ENCODE measurements at regions not wholly inside any gene's neighbourhood (a gene's known extent, or its start where the extent isn't known, plus 50 kb on each side); places are given as distances from the start of the nearest gene placed in this dataset.

DNA sequence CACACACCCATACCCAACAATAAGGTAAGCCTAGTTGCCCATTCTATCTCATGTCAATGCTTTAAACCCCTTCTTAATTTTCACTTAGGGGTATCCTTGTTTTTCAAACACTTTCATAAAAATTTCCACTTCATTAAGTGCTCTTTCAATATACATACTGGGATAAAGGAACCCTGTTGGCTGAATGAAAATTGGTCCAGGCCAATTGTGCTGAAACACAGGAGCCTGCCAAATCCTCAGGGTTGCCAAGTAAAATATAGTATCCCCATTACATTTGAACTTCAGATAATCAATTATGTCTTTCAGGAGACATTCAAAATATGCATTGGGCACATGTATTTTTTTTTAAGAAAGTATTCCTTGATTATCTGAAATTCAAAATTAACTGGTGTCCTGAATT is 1131.1 kb downstream of the SLITRK1 start:
- Histone ChIP-seq H3K4me1 (ENCODE audit: control insufficient read depth in 4 of 4, insufficient read depth in 4 of 4, low read length in 3 of 4) (no peaks in the 10 kb centered on the region), H3K27ac (ENCODE audit: low read depth in 1 of 2, low read length in 2 of 2) (no peak overlapping the region), H3K36me3 (ENCODE audit: control insufficient read depth in 4 of 4, insufficient read depth in 3 of 4, low read depth in 1 of 4, low read length in 3 of 4) (no peaks in the 10 kb centered on the region), H3K4me3 (ENCODE audit: low read depth in 1 of 3, low read length in 3 of 3) (no peak overlapping the region), H3K9ac (ENCODE audit: low read depth in 1 of 2, low read length in 2 of 2) (no peak overlapping the region), H3K9me3 (ENCODE audit: control insufficient read depth in 4 of 4, low read length in 3 of 4) (no peaks in the 10 kb centered on the region), H3K27me3 (ENCODE audit: control insufficient read depth in 4 of 4, insufficient read depth in 4 of 4, low read length in 3 of 4) (no peaks in the 10 kb centered on the region)
- no peak for TF ChIP-seq GABPA (IDR thresholded peaks at IDR 0.05 in 1 of 2, conservative IDR thresholded peaks at IDR 0.05 in 1 of 2)
- no peak for TF ChIP-seq HNF4A (conservative IDR thresholded peaks at IDR 0.05)
- no peak for TF ChIP-seq FOXA1 (IDR thresholded peaks at IDR 0.05)
- TF ChIP-seq, protein P1, sequence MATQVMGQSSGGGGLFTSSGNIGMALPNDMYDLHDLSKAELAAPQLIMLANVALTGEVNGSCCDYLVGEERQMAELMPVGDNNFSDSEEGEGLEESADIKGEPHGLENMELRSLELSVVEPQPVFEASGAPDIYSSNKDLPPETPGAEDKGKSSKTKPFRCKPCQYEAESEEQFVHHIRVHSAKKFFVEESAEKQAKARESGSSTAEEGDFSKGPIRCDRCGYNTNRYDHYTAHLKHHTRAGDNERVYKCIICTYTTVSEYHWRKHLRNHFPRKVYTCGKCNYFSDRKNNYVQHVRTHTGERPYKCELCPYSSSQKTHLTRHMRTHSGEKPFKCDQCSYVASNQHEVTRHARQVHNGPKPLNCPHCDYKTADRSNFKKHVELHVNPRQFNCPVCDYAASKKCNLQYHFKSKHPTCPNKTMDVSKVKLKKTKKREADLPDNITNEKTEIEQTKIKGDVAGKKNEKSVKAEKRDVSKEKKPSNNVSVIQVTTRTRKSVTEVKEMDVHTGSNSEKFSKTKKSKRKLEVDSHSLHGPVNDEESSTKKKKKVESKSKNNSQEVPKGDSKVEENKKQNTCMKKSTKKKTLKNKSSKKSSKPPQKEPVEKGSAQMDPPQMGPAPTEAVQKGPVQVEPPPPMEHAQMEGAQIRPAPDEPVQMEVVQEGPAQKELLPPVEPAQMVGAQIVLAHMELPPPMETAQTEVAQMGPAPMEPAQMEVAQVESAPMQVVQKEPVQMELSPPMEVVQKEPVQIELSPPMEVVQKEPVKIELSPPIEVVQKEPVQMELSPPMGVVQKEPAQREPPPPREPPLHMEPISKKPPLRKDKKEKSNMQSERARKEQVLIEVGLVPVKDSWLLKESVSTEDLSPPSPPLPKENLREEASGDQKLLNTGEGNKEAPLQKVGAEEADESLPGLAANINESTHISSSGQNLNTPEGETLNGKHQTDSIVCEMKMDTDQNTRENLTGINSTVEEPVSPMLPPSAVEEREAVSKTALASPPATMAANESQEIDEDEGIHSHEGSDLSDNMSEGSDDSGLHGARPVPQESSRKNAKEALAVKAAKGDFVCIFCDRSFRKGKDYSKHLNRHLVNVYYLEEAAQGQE (IDR thresholded peaks at IDR 0.05): no peak
- no peak for TF ChIP-seq RXRA (IDR thresholded peaks at IDR 0.05)
- no peak for TF ChIP-seq SP1 (IDR thresholded peaks at IDR 0.05)
- no peak for TF ChIP-seq YY1 (IDR thresholded peaks at IDR 0.05)
- TF ChIP-seq, protein P2, sequence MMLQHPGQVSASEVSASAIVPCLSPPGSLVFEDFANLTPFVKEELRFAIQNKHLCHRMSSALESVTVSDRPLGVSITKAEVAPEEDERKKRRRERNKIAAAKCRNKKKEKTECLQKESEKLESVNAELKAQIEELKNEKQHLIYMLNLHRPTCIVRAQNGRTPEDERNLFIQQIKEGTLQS (IDR thresholded peaks at IDR 0.05): no peak
- TF ChIP-seq CTCF (IDR thresholded peaks at IDR 0.05; ENCODE audit: low read depth, low read length, missing input control): no peak
- no peak for TF ChIP-seq TAF1 (conservative IDR thresholded peaks at IDR 0.05)
- no peak for TF ChIP-seq RAD21 (IDR thresholded peaks at IDR 0.05)
- TF ChIP-seq JUND (IDR thresholded peaks at IDR 0.05): no peak
- TF ChIP-seq NR2F2 (IDR thresholded peaks at IDR 0.05): no peak
- TF ChIP-seq HNF4G (IDR thresholded peaks at IDR 0.05): no peak
- TF ChIP-seq, protein P3, sequence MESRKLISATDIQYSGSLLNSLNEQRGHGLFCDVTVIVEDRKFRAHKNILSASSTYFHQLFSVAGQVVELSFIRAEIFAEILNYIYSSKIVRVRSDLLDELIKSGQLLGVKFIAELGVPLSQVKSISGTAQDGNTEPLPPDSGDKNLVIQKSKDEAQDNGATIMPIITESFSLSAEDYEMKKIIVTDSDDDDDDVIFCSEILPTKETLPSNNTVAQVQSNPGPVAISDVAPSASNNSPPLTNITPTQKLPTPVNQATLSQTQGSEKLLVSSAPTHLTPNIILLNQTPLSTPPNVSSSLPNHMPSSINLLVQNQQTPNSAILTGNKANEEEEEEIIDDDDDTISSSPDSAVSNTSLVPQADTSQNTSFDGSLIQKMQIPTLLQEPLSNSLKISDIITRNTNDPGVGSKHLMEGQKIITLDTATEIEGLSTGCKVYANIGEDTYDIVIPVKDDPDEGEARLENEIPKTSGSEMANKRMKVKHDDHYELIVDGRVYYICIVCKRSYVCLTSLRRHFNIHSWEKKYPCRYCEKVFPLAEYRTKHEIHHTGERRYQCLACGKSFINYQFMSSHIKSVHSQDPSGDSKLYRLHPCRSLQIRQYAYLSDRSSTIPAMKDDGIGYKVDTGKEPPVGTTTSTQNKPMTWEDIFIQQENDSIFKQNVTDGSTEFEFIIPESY (IDR thresholded peaks at IDR 0.05): no peak
- DNase-seq (ENCODE audit: low spot score): no peak

GRCh38 chr13:82749551-82749950 is 1132.7 kb downstream of the SLITRK1 start:
- H3K9me3 ChIP-seq (ENCODE audit: control insufficient read depth in 4 of 4, low read length in 3 of 4): no peaks in the 10 kb centered on the region
- no peaks in the 10 kb centered on the region for H3K4me1 ChIP-seq (ENCODE audit: control insufficient read depth in 4 of 4, insufficient read depth in 4 of 4, low read length in 3 of 4)
- TF ChIP-seq RAD21 (IDR thresholded peaks at IDR 0.05): no peak
- no peak for TF ChIP-seq HNF4A (conservative IDR thresholded peaks at IDR 0.05)
- TF ChIP-seq, protein P2 (IDR thresholded peaks at IDR 0.05): no peak
- TF ChIP-seq EGR1 (IDR thresholded peaks at IDR 0.05; ENCODE audit: low read depth in 2 of 2): no peak
- TF ChIP-seq FOXA1 (IDR thresholded peaks at IDR 0.05): no peak
- no peak for TF ChIP-seq YY1 (IDR thresholded peaks at IDR 0.05)
- TF ChIP-seq, protein P4, sequence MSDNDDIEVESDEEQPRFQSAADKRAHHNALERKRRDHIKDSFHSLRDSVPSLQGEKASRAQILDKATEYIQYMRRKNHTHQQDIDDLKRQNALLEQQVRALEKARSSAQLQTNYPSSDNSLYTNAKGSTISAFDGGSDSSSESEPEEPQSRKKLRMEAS (IDR thresholded peaks at IDR 0.05): no peak
- no peak for TF ChIP-seq TAF1 (conservative IDR thresholded peaks at IDR 0.05)
- no peaks in the 10 kb centered on the region for H3K27me3 ChIP-seq (ENCODE audit: control insufficient read depth in 4 of 4, insufficient read depth in 4 of 4, low read length in 3 of 4)
- H3K4me3 ChIP-seq (ENCODE audit: low read depth in 1 of 3, low read length in 3 of 3): no peak overlapping the region
- no peak overlapping the region for H3K27ac ChIP-seq (ENCODE audit: low read depth in 1 of 2, low read length in 2 of 2)
- H3K9ac ChIP-seq (ENCODE audit: low read depth in 1 of 2, low read length in 2 of 2): no peak overlapping the region
- H3K36me3 ChIP-seq (ENCODE audit: control insufficient read depth in 4 of 4, insufficient read depth in 3 of 4, low read depth in 1 of 4, low read length in 3 of 4): no peaks in the 10 kb centered on the region
- DNase-seq (ENCODE audit: low spot score): no peak
- WGBS: 76% methylated on average over 3 of the region's 3 CpGs
